ENCODE measurements at regions not wholly inside any gene's neighbourhood (a gene's known extent, or its start where the extent isn't known, plus 50 kb on each side); places are given as distances from the start of the nearest gene placed in this dataset.

DNA sequence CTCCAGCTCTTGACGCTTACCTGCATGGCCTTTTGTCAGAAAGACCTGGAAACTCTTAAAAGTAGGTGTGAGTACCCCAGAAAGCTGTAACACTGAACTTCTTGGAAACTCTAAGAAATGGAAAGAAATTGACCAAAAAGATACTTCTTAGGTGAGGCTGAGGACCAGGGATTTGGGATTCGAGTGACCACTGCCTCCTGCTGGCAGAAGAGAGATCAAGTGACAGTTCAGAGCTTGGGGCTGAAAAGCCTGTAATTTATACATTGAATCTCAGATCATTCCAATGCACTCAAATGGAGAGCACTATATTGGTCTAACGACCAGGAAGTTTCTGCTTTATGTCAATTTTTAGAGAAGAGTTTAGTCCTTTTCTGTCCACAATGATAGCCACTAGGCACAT lies 204.6 kb downstream of the PDGFRA start:
- Histone ChIP-seq H3K79me2 (ENCODE audit: insufficient read depth, low read length) (no peaks in the 10 kb centered on the region), H3K27me3 (ENCODE audit: insufficient read depth, low read length, poor library complexity) (no peaks in the 10 kb centered on the region), H4K20me1 (ENCODE audit: insufficient read depth, low read length) (no peaks in the 10 kb centered on the region), H3K36me3 (ENCODE audit: insufficient read depth, low read length) (no peaks in the 10 kb centered on the region), H3K4me1 (ENCODE audit: insufficient read depth, low read length) (no peaks in the 10 kb centered on the region), H2AFZ (ENCODE audit: low read depth, low read length) (no peak overlapping the region), H3K4me3 (ENCODE audit: low read depth in 1 of 2, low read length in 2 of 2) (no peak overlapping the region), H3K9me3 (ENCODE audit: insufficient read depth, low read length, severe bottlenecking) (no peaks in the 10 kb centered on the region), H3K27ac (ENCODE audit: low read length) (no peak overlapping the region), H3K4me2 (ENCODE audit: insufficient read depth, low read length) (no peak overlapping the region), H3K9ac (ENCODE audit: low read depth, low read length) (no peak overlapping the region)
- TF ChIP-seq, protein P1, sequence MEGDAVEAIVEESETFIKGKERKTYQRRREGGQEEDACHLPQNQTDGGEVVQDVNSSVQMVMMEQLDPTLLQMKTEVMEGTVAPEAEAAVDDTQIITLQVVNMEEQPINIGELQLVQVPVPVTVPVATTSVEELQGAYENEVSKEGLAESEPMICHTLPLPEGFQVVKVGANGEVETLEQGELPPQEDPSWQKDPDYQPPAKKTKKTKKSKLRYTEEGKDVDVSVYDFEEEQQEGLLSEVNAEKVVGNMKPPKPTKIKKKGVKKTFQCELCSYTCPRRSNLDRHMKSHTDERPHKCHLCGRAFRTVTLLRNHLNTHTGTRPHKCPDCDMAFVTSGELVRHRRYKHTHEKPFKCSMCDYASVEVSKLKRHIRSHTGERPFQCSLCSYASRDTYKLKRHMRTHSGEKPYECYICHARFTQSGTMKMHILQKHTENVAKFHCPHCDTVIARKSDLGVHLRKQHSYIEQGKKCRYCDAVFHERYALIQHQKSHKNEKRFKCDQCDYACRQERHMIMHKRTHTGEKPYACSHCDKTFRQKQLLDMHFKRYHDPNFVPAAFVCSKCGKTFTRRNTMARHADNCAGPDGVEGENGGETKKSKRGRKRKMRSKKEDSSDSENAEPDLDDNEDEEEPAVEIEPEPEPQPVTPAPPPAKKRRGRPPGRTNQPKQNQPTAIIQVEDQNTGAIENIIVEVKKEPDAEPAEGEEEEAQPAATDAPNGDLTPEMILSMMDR (IDR thresholded peaks at IDR 0.05; ENCODE audit: borderline replicate concordance, extremely low read depth, low read length, poor library complexity, severe bottlenecking) = peak; percentile 36
- no peak for TF ChIP-seq EZH2 (IDR thresholded peaks at IDR 0.05; ENCODE audit: borderline replicate concordance, low read depth, low read length, severe bottlenecking)
- no peak for ATAC-seq (ENCODE audit: insufficient read depth, low read depth)
- no peak for DNase-seq

DNA sequence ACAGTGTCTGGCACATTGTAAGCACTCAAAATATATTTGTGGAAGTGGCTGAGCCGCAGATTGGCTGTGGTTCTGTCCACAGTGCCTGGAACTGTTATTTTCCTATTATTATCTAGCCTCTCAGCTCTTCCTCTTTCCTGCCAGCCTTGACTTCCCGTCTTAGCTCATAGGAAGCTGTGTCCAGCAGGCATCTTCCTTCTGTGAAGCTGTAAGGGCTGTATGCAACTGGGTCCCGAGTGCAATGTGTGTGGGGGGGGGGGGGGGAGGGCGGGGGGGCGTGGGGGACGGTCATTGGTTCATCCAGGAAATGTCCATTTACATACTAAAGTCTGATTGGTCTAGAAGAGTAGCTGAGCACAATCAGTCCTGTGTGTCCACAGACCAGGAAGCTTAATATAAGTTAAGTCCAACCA lies 210.7 kb downstream of the PDGFRA start:
- H2AFZ ChIP-seq (ENCODE audit: low read depth, low read length) = no peak overlapping the region
- no peak overlapping the region for H3K9ac ChIP-seq (ENCODE audit: low read depth, low read length)
- no peaks in the 10 kb centered on the region for H3K9me3 ChIP-seq (ENCODE audit: insufficient read depth, low read length, severe bottlenecking)
- no peak overlapping the region for H3K4me3 ChIP-seq (ENCODE audit: low read depth in 1 of 2, low read length in 2 of 2)
- no peak overlapping the region for H3K4me2 ChIP-seq (ENCODE audit: insufficient read depth, low read length)
- no peaks in the 10 kb centered on the region for H3K27me3 ChIP-seq (ENCODE audit: insufficient read depth, low read length, poor library complexity)
- no peak for DNase-seq
- no peaks in the 10 kb centered on the region for H4K20me1 ChIP-seq (ENCODE audit: insufficient read depth, low read length)
- TF ChIP-seq, protein P1 (IDR thresholded peaks at IDR 0.05; ENCODE audit: borderline replicate concordance, extremely low read depth, low read length, poor library complexity, severe bottlenecking) = no peak
- TF ChIP-seq EZH2 (IDR thresholded peaks at IDR 0.05; ENCODE audit: borderline replicate concordance, low read depth, low read length, severe bottlenecking) = no peak
- no peaks in the 10 kb centered on the region for H3K79me2 ChIP-seq (ENCODE audit: insufficient read depth, low read length)
- 0 out of 3 replicates have a peak, but pooled peaks have one; percentile 22 for ATAC-seq (ENCODE audit: insufficient read depth, low read depth)
- H3K4me1 ChIP-seq (ENCODE audit: insufficient read depth, low read length) = no peaks in the 10 kb centered on the region
- no peak overlapping the region for H3K27ac ChIP-seq (ENCODE audit: low read length)
- no peaks in the 10 kb centered on the region for H3K36me3 ChIP-seq (ENCODE audit: insufficient read depth, low read length)

DNA sequence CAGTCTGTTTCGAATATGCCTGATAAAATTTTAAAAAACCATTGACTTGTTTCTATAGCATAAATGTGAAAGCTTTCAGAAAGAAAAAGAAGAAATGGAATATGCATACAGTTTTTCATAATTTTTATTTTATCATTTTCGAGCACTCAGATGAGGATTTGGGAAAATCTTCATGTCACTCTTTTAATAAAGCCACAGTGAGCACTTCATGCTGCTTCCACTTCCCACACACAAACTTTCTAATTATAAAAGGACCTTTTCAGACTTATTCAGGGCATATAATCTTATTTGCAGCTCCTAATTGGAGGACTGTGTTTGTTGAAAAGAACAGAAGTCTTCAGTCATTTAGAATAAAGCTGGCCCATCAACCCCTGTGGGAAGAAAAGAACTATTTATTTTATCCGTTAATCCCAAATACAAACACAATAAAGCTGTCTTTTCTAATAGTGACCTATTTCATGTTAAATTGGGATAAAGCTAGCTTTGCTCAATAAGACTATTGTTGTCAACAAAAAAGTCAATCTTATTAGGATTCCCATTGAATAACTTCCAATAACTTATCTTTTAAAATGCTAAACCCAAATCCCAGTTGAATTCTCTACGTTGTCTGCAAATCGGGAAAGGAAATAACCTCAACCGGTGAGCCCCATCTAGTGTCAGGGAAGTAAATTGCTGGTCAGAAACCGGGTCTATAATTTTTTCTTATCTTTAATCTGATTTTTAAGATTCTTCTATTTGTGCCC lies 211.5 kb downstream of the PDGFRA start:
- H3K27me3 ChIP-seq (ENCODE audit: insufficient read depth, low read length, poor library complexity) = no peaks in the 10 kb centered on the region
- no peaks in the 10 kb centered on the region for H4K20me1 ChIP-seq (ENCODE audit: insufficient read depth, low read length)
- no peaks in the 10 kb centered on the region for H3K9me3 ChIP-seq (ENCODE audit: insufficient read depth, low read length, severe bottlenecking)
- H3K4me3 ChIP-seq (ENCODE audit: low read depth in 1 of 2, low read length in 2 of 2) = no peak overlapping the region
- TF ChIP-seq, protein P1 (IDR thresholded peaks at IDR 0.05; ENCODE audit: borderline replicate concordance, extremely low read depth, low read length, poor library complexity, severe bottlenecking) = peak; percentile 56
- TF ChIP-seq EZH2 (IDR thresholded peaks at IDR 0.05; ENCODE audit: borderline replicate concordance, low read depth, low read length, severe bottlenecking) = no peak
- no peaks in the 10 kb centered on the region for H3K4me1 ChIP-seq (ENCODE audit: insufficient read depth, low read length)
- H2AFZ ChIP-seq (ENCODE audit: low read depth, low read length) = no peak overlapping the region
- no peaks in the 10 kb centered on the region for H3K79me2 ChIP-seq (ENCODE audit: insufficient read depth, low read length)
- ATAC-seq (ENCODE audit: insufficient read depth, low read depth) = no peak
- no peak overlapping the region for H3K4me2 ChIP-seq (ENCODE audit: insufficient read depth, low read length)
- no peaks in the 10 kb centered on the region for H3K36me3 ChIP-seq (ENCODE audit: insufficient read depth, low read length)
- no peak overlapping the region for H3K9ac ChIP-seq (ENCODE audit: low read depth, low read length)
- peak; percentile 4 for DNase-seq
- H3K27ac ChIP-seq (ENCODE audit: low read length) = no peak overlapping the region
